HG02623 (cell line): ENCODE measurements at regions not wholly inside any gene's neighbourhood (a gene's known extent, or its start where the extent isn't known, plus 50 kb on each side); places are given as distances from the start of the nearest gene placed in this dataset.
"Not testable (repeated sequence)": the region's sequence is repeated elsewhere in the genome, so short reads cannot be mapped to it uniquely, and the experiment has no call there.

Source experiments
- ATAC-seq: cut with Tn5 transposase; IDR thresholded peaks from one replicate; pipeline ENCODE4 v1.9.1; 2021; ENCODE audit warnings: moderate library complexity; ENCODE audit not compliant: unreplicated experiment

GRCh38 chr10:78444741-78445140, 411.1 kb downstream of the RPS24 start:
- ATAC-seq = not testable (repeated sequence)

- no peak for ATAC-seq
Observed at GRCh38 chr10:78445308-78445707, 411.6 kb downstream of the RPS24 start.

GRCh38 chr10:78448470-78448869, 414.8 kb downstream of the RPS24 start:
- ATAC-seq = no peak

- ATAC-seq = no peak
Observed at GRCh38 chr10:78448994-78449418, 415.3 kb downstream of the RPS24 start.

GRCh38 chr10:78449554-78449953, 415.9 kb downstream of the RPS24 start:
- no peak for ATAC-seq

- no peak for ATAC-seq
Observed at GRCh38 chr10:78450239-78450638, 416.6 kb downstream of the RPS24 start.

- no peak for ATAC-seq
Observed at GRCh38 chr10:78450807-78451485, 417.3 kb downstream of the RPS24 start.

GRCh38 chr10:78451592-78451991, 417.9 kb downstream of the RPS24 start:
- no peak for ATAC-seq

- ATAC-seq = no peak
Observed at GRCh38 chr10:78454123-78454645, 420.5 kb downstream of the RPS24 start.

GRCh38 chr10:78455236-78455635, 421.6 kb downstream of the RPS24 start:
- ATAC-seq = no peak

GRCh38 chr10:78455811-78456210, 422.1 kb downstream of the RPS24 start:
- no peak for ATAC-seq

GRCh38 chr10:78456649-78457400, 423.2 kb downstream of the RPS24 start:
- ATAC-seq = no peak

- no peak for ATAC-seq
Observed at GRCh38 chr10:78457804-78458482, 424.3 kb downstream of the RPS24 start.

GRCh38 chr10:78458983-78459638, 425.4 kb downstream of the RPS24 start:
- no peak for ATAC-seq

- no peak for ATAC-seq
Observed at GRCh38 chr10:78459639-78460037, 426.0 kb downstream of the RPS24 start.

- no peak for ATAC-seq
Observed at GRCh38 chr10:78460204-78460603, 426.5 kb downstream of the RPS24 start.

GRCh38 chr10:78461333-78461732, 427.7 kb downstream of the RPS24 start:
- ATAC-seq = no peak

GRCh38 chr10:78462176-78462575, 428.5 kb downstream of the RPS24 start:
- no peak for ATAC-seq

GRCh38 chr10:78462726-78463228, 429.1 kb downstream of the RPS24 start:
- no peak for ATAC-seq

- ATAC-seq = no peak
Observed at GRCh38 chr10:78464118-78464855, 430.6 kb downstream of the RPS24 start.
